H1 (cell line): ENCODE measurements at regions not wholly inside any gene's neighbourhood (a gene's known extent, or its start where the extent isn't known, plus 50 kb on each side); places are given as distances from the start of the nearest gene placed in this dataset.

Source experiments
- CTCF ChIA-PET: fragments of 300-600 bp; sonication (Branson Sonifier 250); formaldehyde crosslinking; loops from one replicate; lab custom pipeline; 2021; ENCODE audit not compliant: partially characterized antibody; lab: Charles Lee
- POLR2A ChIA-PET: fragments of 300-600 bp; sonication (Branson Sonifier 250); formaldehyde crosslinking; loops from one replicate; lab custom pipeline; 2021; ENCODE audit warnings: inconsistent platforms; ENCODE audit not compliant: partially characterized antibody; lab: Charles Lee
- DNase-seq, 2 experiments: peaks; one replicate each; pipeline versions ENCODE4 v3.0.0 to v3.0.0-alpha.2; 2010 to 2022; ENCODE audit warnings: low spot score in 2 of 2, low read depth in 1 of 2, mixed read lengths in 1 of 2
- FAIRE-seq: peaks from 2 replicates; lab custom pipeline; 2011; peaks lifted over from hg19 to GRCh38; lab: Jason Lieb, UNC
- H2AFZ ChIP-seq: 2 replicates; pipeline ENCODE4 v1.8.1; 2012; ENCODE audit warnings: low read length, inconsistent platforms
- H2AK5ac ChIP-seq: 2 replicates; pipeline ENCODE4 v1.6.1; 2013; ENCODE audit warnings: low read depth, low read length
- H2BK120ac ChIP-seq: replicated peaks from 2 replicates; pipeline ENCODE3; 2013; ENCODE audit warnings: low read depth, low read length, inconsistent platforms
- H2BK12ac ChIP-seq: 2 replicates; pipeline ENCODE4 v1.6.1; 2013; ENCODE audit warnings: low read depth, low read length
- H2BK15ac ChIP-seq: 2 replicates; pipeline ENCODE4 v1.6.1; 2013; ENCODE audit warnings: low read length
- H2BK20ac ChIP-seq: 2 replicates; pipeline ENCODE4 v1.6.1; 2013; ENCODE audit warnings: low read length
- H2BK5ac ChIP-seq: 2 replicates; pipeline ENCODE4 v1.6.1; 2013; ENCODE audit warnings: low read depth, low read length
- H3K14ac ChIP-seq: 2 replicates; pipeline ENCODE4 v1.6.1; 2013; ENCODE audit warnings: inconsistent platforms; ENCODE audit not compliant: insufficient read length
- H3K18ac ChIP-seq: 2 replicates; pipeline ENCODE4 v1.6.1; 2013; ENCODE audit warnings: low read length; ENCODE audit errors: extremely low read depth
- H3K23ac ChIP-seq: 2 replicates; pipeline ENCODE4 v1.6.1; 2013; ENCODE audit warnings: inconsistent platforms; ENCODE audit not compliant: insufficient read length
- H3K23me2 ChIP-seq: 2 replicates; pipeline ENCODE4 v1.6.1; 2013; ENCODE audit warnings: low read depth, low read length
- H3K27ac ChIP-seq: 2 replicates; pipeline ENCODE4 v1.6.1; 2011; ENCODE audit warnings: low read depth, low read length, inconsistent platforms
- H3K27me3 ChIP-seq, 4 experiments: replicated peaks in 1 of 4; 1 replicate in 1 of 4; 2 replicates in 3 of 4; pipeline versions ENCODE4 v1.6.1 to v1.8.1; 2011 to 2013; ENCODE audit warnings: low read length in 3 of 4, mild to moderate bottlenecking in 3 of 4, inconsistent platforms in 2 of 4, mixed read lengths in 2 of 4, moderate library complexity in 1 of 4; ENCODE audit not compliant: control insufficient read depth in 3 of 4, insufficient read depth in 3 of 4; ENCODE audit errors: extremely low read depth in 1 of 4
- H3K36me3 ChIP-seq, 4 experiments: 2 replicates each; pipeline versions ENCODE4 v1.6.1 to v1.8.1; 2011 to 2013; ENCODE audit warnings: mild to moderate bottlenecking in 4 of 4, low read length in 3 of 4, moderate library complexity in 2 of 4, control low read depth in 1 of 4, inconsistent platforms in 1 of 4; ENCODE audit not compliant: insufficient read depth in 4 of 4, control insufficient read depth in 2 of 4
- H3K4ac ChIP-seq: replicated peaks from 2 replicates; pipeline ENCODE3; 2013; ENCODE audit warnings: low read length, low read depth, mixed read lengths, inconsistent platforms; ENCODE audit not compliant: insufficient read length
- H3K4me1 ChIP-seq, 4 experiments: replicated peaks in 1 of 4; 1 replicate in 1 of 4; 2 replicates in 3 of 4; pipeline versions ENCODE4 v1.6.1 to v1.8.1; 2011 to 2013; ENCODE audit warnings: low read length in 3 of 4, inconsistent platforms in 2 of 4, mixed read lengths in 1 of 4; ENCODE audit not compliant: insufficient read depth in 4 of 4, control insufficient read depth in 3 of 4
- H3K4me2 ChIP-seq, 2 experiments: 2 replicates each; pipeline versions ENCODE4 v1.6.1 to v1.8.1; 2011 to 2013; ENCODE audit warnings: low read depth in 2 of 2, low read length in 2 of 2, control low read depth in 1 of 2, inconsistent platforms in 1 of 2, mild to moderate bottlenecking in 1 of 2; ENCODE audit not compliant: insufficient read depth in 1 of 2
- H3K4me3 ChIP-seq, 4 experiments: fragments of 200-600, 300-600 bp in 1 of 4; sonication (generic), shearing (Covaris generic), sonication (Bioruptor Twin) in 1 of 4; 2 replicates each; pipeline versions ENCODE4 v1.5.1 to v1.8.1; 2011 to 2016; ENCODE audit warnings: low read length in 4 of 4, low read depth in 3 of 4, control low read depth in 2 of 4, inconsistent platforms in 2 of 4, mild to moderate bottlenecking in 2 of 4, mixed read lengths in 1 of 4, moderate library complexity in 1 of 4; ENCODE audit not compliant: insufficient read depth in 2 of 4; ENCODE audit errors: extremely low read depth in 1 of 4
- H3K56ac ChIP-seq: replicated peaks from 2 replicates; pipeline ENCODE3; 2013; ENCODE audit warnings: low read depth, mild to moderate bottlenecking, mixed read lengths, low read length, inconsistent platforms; ENCODE audit not compliant: insufficient read length
- H3K79me1 ChIP-seq: 2 replicates; pipeline ENCODE4 v1.6.1; 2013; ENCODE audit warnings: low read depth, low read length, control low read depth
- H3K79me2 ChIP-seq, 2 experiments: 2 replicates each; pipeline versions ENCODE4 v1.6.1 to v1.8.1; 2012 to 2013; ENCODE audit warnings: low read length in 2 of 2, mild to moderate bottlenecking in 2 of 2, inconsistent platforms in 1 of 2; ENCODE audit not compliant: insufficient read depth in 2 of 2, control insufficient read depth in 1 of 2
- H3K9ac ChIP-seq, 4 experiments: replicated peaks in 1 of 4; 1 replicate in 1 of 4; 2 replicates in 3 of 4; pipeline versions ENCODE4 v1.6.1 to v1.8.1; 2011 to 2013; ENCODE audit warnings: low read depth in 3 of 4, low read length in 3 of 4, control low read depth in 2 of 4, mild to moderate bottlenecking in 2 of 4, moderate library complexity in 2 of 4, inconsistent platforms in 1 of 4; ENCODE audit errors: extremely low read depth in 1 of 4
- H3K9me3 ChIP-seq, 2 experiments: 2 replicates each; pipeline versions ENCODE4 v1.6.1 to v1.8.1; 2012 to 2013; ENCODE audit warnings: mild to moderate bottlenecking in 2 of 2, moderate library complexity in 2 of 2, control low read depth in 1 of 2, inconsistent platforms in 1 of 2, low read depth in 1 of 2, low read length in 1 of 2, mixed read lengths in 1 of 2; ENCODE audit not compliant: insufficient read depth in 2 of 2
- H4K20me1 ChIP-seq, 2 experiments: replicated peaks in 1 of 2; 2 replicates each; pipeline versions ENCODE3 to v1.8.1; 2011 to 2013; ENCODE audit warnings: inconsistent platforms in 2 of 2, low read length in 2 of 2, mild to moderate bottlenecking in 1 of 2; ENCODE audit not compliant: insufficient read depth in 2 of 2, control insufficient read depth in 1 of 2
- H4K5ac ChIP-seq: 2 replicates; pipeline ENCODE4 v1.6.1; 2013; ENCODE audit warnings: low read length, low read depth, mixed read lengths, inconsistent platforms; ENCODE audit not compliant: insufficient read length
- H4K8ac ChIP-seq: 2 replicates; pipeline ENCODE4 v1.8.0; 2013; ENCODE audit warnings: mild to moderate bottlenecking, moderate library complexity, low read length, inconsistent platforms; ENCODE audit not compliant: insufficient read depth; ENCODE audit errors: extremely low read depth
- H4K91ac ChIP-seq: replicated peaks from 2 replicates; pipeline ENCODE3; 2013; ENCODE audit warnings: low read length, mixed read lengths, inconsistent platforms; ENCODE audit not compliant: insufficient read length
- BRCA1 ChIP-seq: IDR thresholded peaks from 2 replicates; pipeline ENCODE4 v1.6.1; 2012; ENCODE audit warnings: low read depth, low read length, improper control_type of control experiment
- CBX5 ChIP-seq: fragments of 300-800, 300-1000 bp; sonication (generic); IDR thresholded peaks from 2 replicates; pipeline ENCODE4 v1.7.1; 2016; ENCODE audit warnings: antibody characterized with exemption, low read length, low read depth
- CREB1 ChIP-seq: IDR thresholded peaks from 2 replicates; pipeline ENCODE4 v1.6.1; 2012; ENCODE audit warnings: inconsistent platforms
- GTF2F1 ChIP-seq: IDR thresholded peaks from 2 replicates; pipeline ENCODE4 v1.6.1; 2012; ENCODE audit warnings: low read depth, low read length, improper control_type of control experiment, borderline replicate concordance
- HDAC2 ChIP-seq, 2 experiments: fragments of 300-600 bp in 1 of 2; sonication (generic) in 1 of 2; IDR thresholded peaks; 2 replicates each; pipeline ENCODE4 v1.6.1; 2011 to 2012; ENCODE audit warnings: low read depth in 2 of 2, low read length in 2 of 2, mild to moderate bottlenecking in 2 of 2, moderate library complexity in 2 of 2, borderline replicate concordance in 1 of 2, inconsistent platforms in 1 of 2
- WGBS, 2 experiments: shearing (Covaris generic) in 1 of 2; methylation state at CpG; one replicate each; pipeline versions ENCODE4 v1.1.6 to v1.1.7; 2013 to 2015; ENCODE audit warnings: low lambda C conversion rate in 2 of 2, mixed read lengths in 2 of 2, inconsistent platforms in 1 of 2, low coverage in 1 of 2, missing lambda C conversion rate in 1 of 2; ENCODE audit not compliant: insufficient replicate concordance in 2 of 2, insufficient coverage in 1 of 2, insufficient read length in 1 of 2; ENCODE audit errors: extremely low coverage in 1 of 2, missing lambda C conversion rate in 1 of 2; 5-methylcytosine and 5-hydroxymethylcytosine counted together

DNA sequence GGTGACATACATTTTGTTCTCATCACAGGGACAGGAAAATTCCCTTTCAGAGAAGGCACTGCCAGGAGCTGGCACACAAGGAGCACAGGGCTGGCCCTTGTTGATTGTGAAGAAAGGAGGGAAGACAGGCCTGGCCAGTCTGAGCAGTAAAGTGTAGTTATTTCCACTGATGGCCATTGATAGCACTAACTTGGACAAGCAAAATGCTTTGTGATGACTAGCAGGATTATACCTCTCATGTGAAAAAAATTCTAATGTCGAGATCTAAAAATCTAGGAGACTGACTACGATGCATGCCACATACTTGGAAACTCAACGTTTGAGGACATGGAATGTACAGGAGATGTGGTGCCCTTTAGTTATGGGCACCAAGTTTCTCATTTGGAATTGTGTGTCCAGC, 54.3 kb upstream of the ST8SIA2 start:
- no peak overlapping the region for H3K9ac ChIP-seq
- H2BK15ac ChIP-seq: no peak overlapping the region; the same call in 1 of the 2 replicates
- WGBS, 2 experiments: 84% methylated on average over 3 of the region's 3 CpGs; no CpG with 5 or more reads in 1 of the 2 experiments
- H3K14ac ChIP-seq: no peak overlapping the region
- peaks cover 0 to 3% (median 1%) of the 10 kb centered on the region in 4 experiments; a peak in 1 of 7 replicates for H3K27me3 ChIP-seq
- no peak overlapping the region for H3K4ac ChIP-seq
- no peak overlapping the region for H2BK20ac ChIP-seq
- H3K4me3 ChIP-seq: no peak overlapping the region
- H2BK5ac ChIP-seq: no peak overlapping the region
- H3K4me2 ChIP-seq: no peak overlapping the region
- H3K23me2 ChIP-seq: no peaks in the 10 kb centered on the region; the same call in 1 of the 2 replicates
- no peak overlapping the region for H2BK120ac ChIP-seq
- no peaks in the 10 kb centered on the region for H3K36me3 ChIP-seq
- no peak overlapping the region for H3K27ac ChIP-seq
- no peak overlapping the region for H4K91ac ChIP-seq
- H4K8ac ChIP-seq: no peak overlapping the region
- no peak overlapping the region for H2AFZ ChIP-seq
- H3K18ac ChIP-seq: no peak overlapping the region
- no peaks in the 10 kb centered on the region for H4K20me1 ChIP-seq
- H3K56ac ChIP-seq: no peak overlapping the region
- H3K4me1 ChIP-seq: peaks cover 0 to 11% (median 9%) of the 10 kb centered on the region in 4 experiments; a peak in 6 of 7 replicates
- no peak overlapping the region for H4K5ac ChIP-seq
- DNase-seq: no peak
- POLR2A ChIA-PET: no interaction called here
- CTCF ChIA-PET: no interaction called here
- H2BK12ac ChIP-seq: no peak overlapping the region
- H2AK5ac ChIP-seq: no peak overlapping the region
- TF ChIP-seq CBX5: no peak
- no peak for TF ChIP-seq CREB1
- no peak for TF ChIP-seq HDAC2 (IDR thresholded peaks at IDR 0.05; ENCODE audit: borderline replicate concordance in 1 of 2, low read depth in 2 of 2, low read length in 2 of 2)
- no peak for TF ChIP-seq BRCA1
- no peak for TF ChIP-seq GTF2F1
- TF ChIP-seq, all 59 proteins: peak for 0
- H3K79me1 ChIP-seq: no peaks in the 10 kb centered on the region
- H3K79me2 ChIP-seq: no peaks in the 10 kb centered on the region
- FAIRE-seq: no peak
- no peaks in the 10 kb centered on the region for H3K9me3 ChIP-seq
- no peak overlapping the region for H3K23ac ChIP-seq
